NCI-H69 (cell line): ENCODE measurements at regions not wholly inside any gene's neighbourhood (a gene's known extent, or its start where the extent isn't known, plus 50 kb on each side); places are given as distances from the start of the nearest gene placed in this dataset.

ENCODE experiments used
- DNase-seq: peaks from one replicate; lab custom pipeline; 2025; lab: John Stamatoyannopoulos, UW

GRCh38 chr2:173589604-173590275 lies 235.1 kb downstream of the CDCA7 start:
- no peak for DNase-seq

DNA sequence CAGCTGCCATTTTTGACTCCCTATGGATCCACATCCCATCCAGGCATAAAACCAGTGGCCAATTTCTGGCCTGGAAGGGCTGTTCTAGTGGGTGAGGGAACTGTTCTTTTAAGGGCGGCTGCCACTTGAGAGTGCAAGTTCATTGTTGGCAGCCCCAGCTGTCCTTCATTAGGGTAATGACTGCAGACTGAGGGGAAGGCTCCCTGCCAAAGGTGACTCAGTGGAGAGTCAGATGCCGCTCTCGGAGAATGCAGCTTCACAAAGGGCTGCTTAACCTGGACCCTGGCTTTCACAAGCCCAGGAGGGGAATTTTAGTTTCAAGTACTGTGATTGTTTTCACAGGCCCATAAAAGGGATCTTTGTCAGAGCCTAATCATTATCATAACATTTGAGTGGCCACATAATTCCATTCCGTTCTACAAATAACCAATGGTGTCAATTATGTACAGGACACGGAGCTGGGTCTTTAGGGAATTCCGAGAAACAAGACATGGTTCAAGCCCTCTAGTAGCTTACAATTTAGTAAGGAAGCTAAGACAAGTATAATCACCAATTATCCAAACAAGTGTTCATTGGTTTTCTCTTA lies 235.7 kb downstream of the CDCA7 start:
- DNase-seq: peak; percentile 62

DNA sequence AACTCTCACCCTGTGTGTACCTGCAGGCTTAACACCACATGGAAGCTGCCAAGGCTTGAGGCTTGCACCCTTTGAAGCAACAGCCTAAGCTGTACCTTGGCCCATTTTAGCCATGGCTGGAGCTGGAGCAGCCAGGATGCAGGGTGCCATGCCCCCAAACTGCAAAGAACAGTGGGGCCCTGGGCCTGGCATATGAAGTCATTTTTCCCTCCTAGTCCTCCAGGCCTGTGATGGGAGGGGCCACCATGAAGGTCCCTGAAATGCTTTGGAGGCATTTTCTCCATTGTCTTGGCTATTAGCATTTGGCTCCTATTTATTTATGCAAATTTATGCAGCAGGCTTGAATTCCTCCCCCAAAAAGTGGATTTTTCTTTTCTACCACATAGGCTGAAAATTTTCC lies 238.4 kb downstream of the CDCA7 start:
- no peak for DNase-seq

DNA sequence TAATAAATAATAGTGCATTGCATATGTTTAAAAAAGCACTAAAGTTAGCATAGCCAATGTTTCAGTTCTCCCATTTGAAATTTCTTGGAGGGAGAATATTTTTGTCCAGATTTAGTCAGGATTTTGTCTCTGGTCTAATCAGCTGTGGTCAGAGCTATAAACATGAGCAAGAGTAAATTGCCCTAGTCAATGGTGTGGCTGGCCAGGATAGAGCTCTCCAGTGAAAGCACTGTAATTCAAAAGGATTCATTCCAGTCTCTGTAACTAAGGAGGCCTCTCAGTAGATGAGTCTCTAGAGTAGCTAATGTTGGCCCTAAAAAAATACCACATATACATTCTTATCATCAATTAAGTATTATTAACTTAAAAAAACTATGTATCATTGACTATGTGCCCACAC lies 241.6 kb downstream of the CDCA7 start:
- DNase-seq: no peak

DNA sequence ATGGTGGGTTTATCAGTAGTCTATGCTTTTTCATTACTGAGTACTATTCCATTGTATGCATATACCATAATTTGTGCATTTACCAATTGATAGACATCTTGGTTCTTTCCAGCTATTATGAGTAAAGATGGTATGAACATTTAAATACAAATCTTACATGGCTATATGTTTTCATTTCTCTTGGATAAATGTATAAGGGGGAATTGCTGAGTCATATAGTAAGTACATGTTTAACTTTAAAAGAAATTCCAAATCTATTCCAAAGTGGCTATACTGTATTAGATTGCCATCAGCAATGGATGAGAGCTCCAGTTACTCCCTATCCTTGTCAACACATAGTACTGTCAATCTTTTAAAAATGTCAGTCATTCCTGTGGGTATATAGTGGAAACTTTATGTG lies 243.9 kb downstream of the CDCA7 start:
- DNase-seq: no peak

GRCh38 chr2:173599821-173600359 lies 245.2 kb downstream of the CDCA7 start:
- no peak for DNase-seq

DNA sequence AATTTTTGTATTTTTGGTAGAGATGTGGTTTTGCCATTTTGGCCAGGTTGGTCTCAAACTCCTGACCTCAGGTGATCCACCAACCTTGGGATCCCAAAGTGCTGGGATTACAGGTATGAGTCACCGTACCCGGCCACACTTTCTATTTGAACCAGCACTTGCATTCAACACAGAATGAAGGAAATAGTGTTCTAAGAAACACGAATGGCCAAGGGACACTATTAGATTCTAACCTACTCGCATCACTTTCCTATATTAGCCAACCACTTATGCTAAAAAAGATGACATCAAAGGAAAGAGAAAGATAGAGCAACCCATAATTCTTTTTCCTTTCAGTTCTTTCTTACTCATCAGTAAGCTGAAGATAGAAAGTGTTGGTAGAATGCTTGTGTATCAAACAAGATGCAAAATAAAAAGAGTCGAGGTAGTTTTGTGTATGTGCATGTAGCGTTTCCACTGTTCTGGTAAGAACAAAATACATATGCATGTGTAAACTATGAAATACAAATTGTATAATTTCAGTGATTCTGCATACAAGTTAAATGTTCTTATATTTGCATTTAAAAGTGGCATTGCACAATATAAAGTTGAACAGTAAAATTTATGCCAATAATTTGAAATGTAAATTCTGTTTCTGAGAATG lies 247.6 kb downstream of the CDCA7 start:
- DNase-seq: no peak

DNA sequence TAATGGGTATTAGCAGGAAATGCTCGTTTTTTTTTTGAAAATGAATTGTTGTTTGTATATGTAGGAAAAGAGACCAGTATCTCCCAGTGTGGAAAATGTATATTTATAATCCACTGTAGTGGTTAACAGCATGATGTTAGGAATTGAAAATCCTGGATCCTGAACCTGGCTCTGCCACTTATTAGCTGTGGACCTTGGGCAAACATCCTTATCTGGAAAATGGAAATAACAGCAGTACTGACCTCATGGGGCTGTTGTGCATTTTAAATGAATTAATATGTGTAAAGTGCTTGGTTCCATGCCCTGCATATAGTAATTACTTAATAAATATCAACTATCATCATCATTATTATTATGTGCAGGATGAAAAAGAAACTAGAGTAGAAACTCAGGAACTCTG lies 251.3 kb downstream of the CDCA7 start:
- DNase-seq: no peak

- no peak for DNase-seq
Measured at GRCh38 chr2:173606619-173607248, 252.1 kb downstream of the CDCA7 start.

GRCh38 chr2:173607606-173608311 lies 253.1 kb downstream of the CDCA7 start:
- DNase-seq: peak; percentile 11

GRCh38 chr2:173611121-173611520 lies 256.4 kb downstream of the CDCA7 start:
- no peak for DNase-seq

- no peak for DNase-seq
Measured at GRCh38 chr2:173612354-173612753, 257.7 kb downstream of the CDCA7 start.

- no peak for DNase-seq
Measured at GRCh38 chr2:173613386-173613785, 258.7 kb downstream of the CDCA7 start.

- DNase-seq: no peak
Measured at GRCh38 chr2:173614265-173614930, 259.7 kb downstream of the CDCA7 start.

GRCh38 chr2:173623438-173624319 lies 269.0 kb downstream of the CDCA7 start:
- no peak for DNase-seq

GRCh38 chr2:173625315-173625714 lies 270.6 kb downstream of the CDCA7 start:
- DNase-seq: no peak

DNA sequence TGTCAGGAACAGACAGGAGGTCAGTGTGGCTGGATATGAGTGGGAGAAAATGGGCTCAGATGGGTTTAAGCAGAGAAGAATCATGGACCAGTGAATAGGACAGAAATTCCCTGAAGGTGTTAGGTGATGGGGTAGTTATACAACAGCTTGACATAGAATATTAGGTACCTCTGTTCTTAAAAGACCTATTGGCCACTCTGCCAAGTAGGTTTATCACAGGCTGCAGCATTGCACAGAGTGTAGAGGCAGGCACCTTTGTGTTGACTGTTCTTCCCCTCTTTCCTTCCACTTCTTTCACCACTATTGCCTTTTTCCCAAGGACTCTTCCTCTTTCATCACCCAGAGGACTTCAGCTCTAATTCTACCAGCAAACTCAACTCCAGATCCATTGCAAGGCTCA lies 274.4 kb downstream of the CDCA7 start:
- DNase-seq: no peak

DNA sequence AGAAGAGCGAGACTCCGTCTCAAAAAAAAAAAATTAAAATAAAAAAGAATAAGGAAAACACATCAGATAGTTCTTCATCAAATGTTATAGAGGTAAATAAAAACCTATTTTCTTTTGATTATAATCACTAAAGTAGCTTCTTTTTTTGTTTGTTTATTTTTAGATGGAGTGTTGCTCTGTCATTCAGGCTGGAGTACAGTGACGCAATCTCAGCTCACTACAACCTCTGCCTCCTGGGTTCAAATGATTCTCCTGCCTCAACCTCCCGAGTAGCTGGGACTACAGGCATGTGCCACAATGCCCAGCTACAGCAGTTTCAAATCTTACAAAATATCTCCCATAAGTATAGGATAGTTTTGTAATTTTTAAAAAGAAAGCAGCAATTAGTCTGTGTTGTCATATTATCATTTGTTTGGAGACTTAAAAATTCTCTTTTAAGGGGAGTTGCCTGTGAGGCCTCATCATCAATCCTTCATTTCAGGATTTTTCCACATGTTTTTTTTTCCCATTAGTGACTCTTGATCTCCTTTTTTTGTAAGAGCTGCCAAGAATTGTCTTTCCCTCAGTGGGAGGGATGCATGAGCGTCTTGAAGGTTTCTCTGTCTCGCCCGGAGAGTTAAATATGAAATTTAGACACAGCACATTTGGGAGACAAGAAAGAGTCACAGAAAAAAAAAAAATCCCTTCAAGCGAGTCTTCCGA lies 275.9 kb downstream of the CDCA7 start:
- no peak for DNase-seq

DNA sequence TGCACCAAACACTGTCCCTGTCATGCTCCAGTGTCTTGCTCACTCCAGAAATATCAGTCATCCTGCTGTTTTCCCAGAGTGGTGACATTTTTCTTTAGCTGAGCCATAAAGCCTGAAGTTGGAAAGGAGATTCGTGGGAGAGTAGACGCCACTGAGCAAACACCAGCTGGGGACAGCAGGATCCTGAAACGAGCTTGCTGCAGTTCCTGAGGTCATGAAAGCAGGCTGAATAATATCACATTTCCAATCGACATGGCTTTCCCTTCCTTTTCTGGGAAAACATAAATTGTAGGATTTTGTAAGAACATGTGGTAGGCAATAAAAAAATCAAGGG lies 276.4 kb downstream of the CDCA7 start:
- DNase-seq: peak; percentile 1

DNA sequence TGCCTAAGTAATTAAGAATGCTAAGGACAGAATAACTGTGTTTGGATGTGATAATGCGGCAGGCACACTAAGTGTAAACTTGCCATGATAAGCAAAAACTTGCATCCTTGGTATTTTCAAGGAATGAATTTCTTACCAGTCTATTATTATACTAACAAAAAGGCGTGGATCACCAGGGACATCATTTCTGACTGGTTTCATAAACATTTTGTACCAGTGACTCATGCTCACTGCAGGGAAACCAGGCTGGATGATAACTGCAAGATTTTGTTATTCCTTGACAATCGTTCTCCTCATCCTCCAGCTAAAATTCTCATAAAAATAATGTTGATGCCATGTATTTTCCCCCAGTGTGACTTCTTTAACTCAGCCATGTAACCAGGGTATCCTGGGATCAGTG lies 289.5 kb downstream of the CDCA7 start:
- DNase-seq: no peak
